ENCODE measurements at regions not wholly inside any gene's neighbourhood (a gene's known extent, or its start where the extent isn't known, plus 50 kb on each side); places are given as distances from the start of the nearest gene placed in this dataset.

DNA sequence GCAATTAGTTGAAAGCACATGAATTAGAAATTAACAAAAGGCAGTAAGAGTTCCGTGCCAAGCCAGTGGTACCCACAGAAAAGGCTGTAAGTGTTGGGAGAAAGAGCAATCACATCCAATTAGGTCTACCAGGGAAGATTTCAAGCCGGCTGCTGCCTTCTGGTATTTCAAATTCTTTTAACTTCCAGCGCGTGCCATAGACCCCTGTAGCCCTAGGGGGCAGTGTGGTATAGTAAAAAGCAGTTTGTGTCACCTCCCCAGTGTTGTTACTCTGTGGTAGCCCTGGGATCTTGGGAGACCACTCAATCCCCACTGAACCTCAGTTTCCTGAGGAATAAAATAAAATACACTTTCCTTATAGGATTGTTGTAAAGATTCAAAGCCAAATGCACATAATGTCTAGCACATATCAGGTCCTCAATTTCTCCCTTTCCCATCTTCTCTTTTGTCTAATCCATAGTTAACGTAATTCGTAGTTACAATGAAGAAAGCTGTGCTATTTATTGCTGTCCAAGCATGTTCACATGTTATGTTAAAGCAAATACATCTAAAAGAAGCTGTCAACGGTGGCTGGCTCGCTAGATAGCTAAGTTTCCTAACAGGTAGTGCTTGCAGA, 230.2 kb downstream of the TDRD3 start:
- TF ChIP-seq, protein P1, sequence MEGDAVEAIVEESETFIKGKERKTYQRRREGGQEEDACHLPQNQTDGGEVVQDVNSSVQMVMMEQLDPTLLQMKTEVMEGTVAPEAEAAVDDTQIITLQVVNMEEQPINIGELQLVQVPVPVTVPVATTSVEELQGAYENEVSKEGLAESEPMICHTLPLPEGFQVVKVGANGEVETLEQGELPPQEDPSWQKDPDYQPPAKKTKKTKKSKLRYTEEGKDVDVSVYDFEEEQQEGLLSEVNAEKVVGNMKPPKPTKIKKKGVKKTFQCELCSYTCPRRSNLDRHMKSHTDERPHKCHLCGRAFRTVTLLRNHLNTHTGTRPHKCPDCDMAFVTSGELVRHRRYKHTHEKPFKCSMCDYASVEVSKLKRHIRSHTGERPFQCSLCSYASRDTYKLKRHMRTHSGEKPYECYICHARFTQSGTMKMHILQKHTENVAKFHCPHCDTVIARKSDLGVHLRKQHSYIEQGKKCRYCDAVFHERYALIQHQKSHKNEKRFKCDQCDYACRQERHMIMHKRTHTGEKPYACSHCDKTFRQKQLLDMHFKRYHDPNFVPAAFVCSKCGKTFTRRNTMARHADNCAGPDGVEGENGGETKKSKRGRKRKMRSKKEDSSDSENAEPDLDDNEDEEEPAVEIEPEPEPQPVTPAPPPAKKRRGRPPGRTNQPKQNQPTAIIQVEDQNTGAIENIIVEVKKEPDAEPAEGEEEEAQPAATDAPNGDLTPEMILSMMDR (conservative IDR thresholded peaks at IDR 0.05; ENCODE audit: low read depth, low read length) = peak; percentile 76
- no peak overlapping the region for H3K4me3 ChIP-seq (ENCODE audit: low read depth, low read length)
- peak; percentile 49 for DNase-seq (ENCODE audit: low read depth)

Measured in choroid plexus epithelial cell (primary cell).